ENCODE measurements at regions not wholly inside any gene's neighbourhood (a gene's known extent, or its start where the extent isn't known, plus 50 kb on each side); places are given as distances from the start of the nearest gene placed in this dataset.

DNA sequence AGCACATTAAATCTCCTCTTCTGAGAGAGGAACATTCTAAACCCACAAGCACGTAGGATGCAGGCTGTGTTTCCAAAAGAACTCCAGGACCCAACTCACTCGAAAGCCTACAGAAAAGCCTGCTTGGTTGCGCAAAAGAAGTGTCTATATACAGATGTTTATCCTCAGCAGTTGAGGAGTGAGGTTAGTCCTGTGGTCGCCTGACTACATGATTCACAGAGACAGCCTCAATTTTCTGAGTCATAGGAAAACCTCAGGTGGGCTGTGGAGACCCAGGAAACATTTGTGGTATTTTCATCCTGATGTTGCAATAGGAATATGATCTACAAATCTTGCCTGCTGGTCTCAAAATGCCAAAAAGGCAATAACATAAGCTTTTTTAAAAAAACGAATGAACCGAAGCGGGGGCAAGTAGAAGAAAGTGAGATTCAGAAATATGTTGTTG is 183.8 kb upstream of the THRB start:
- H3K27ac ChIP-seq (ENCODE audit: extremely low read depth, low read depth, low read length) = no peak overlapping the region
- no peaks in the 10 kb centered on the region for H3K36me3 ChIP-seq (ENCODE audit: control insufficient read depth in 2 of 2, insufficient read depth in 1 of 2, low read length in 2 of 2)
- no peaks in the 10 kb centered on the region for H3K4me1 ChIP-seq (ENCODE audit: control insufficient read depth, insufficient read depth, low read length)
- POLR2A ChIA-PET = no interaction called here
- TF ChIP-seq ZNF138 (tag by site-specific recombination; IDR thresholded peaks at IDR 0.05; ENCODE audit: borderline replicate concordance) (no peak), ZNF211 (tag by site-specific recombination; IDR thresholded peaks at IDR 0.05; ENCODE audit: low read depth) (no peak), ZNF549 (tag by site-specific recombination; IDR thresholded peaks at IDR 0.05) (peak; percentile 33; the same call in 1 of the 2 replicates), ZNF10 (tag by site-specific recombination; IDR thresholded peaks at IDR 0.05) (0 out of 2 replicates have a peak, but pooled peaks have one; percentile 39), ZNF629 (tag by site-specific recombination; IDR thresholded peaks at IDR 0.05) (no peak), ZNF623 (tag by site-specific recombination; IDR thresholded peaks at IDR 0.05) (0 out of 2 replicates have a peak, but pooled peaks have one; percentile 24), MZF1 (tag by site-specific recombination; IDR thresholded peaks at IDR 0.05; ENCODE audit: borderline replicate concordance) (peak; percentile 70; the same call in 1 of the 2 replicates), ZNF621 (tag by site-specific recombination; IDR thresholded peaks at IDR 0.05) (no peak)
- TF ChIP-seq, protein P1, sequence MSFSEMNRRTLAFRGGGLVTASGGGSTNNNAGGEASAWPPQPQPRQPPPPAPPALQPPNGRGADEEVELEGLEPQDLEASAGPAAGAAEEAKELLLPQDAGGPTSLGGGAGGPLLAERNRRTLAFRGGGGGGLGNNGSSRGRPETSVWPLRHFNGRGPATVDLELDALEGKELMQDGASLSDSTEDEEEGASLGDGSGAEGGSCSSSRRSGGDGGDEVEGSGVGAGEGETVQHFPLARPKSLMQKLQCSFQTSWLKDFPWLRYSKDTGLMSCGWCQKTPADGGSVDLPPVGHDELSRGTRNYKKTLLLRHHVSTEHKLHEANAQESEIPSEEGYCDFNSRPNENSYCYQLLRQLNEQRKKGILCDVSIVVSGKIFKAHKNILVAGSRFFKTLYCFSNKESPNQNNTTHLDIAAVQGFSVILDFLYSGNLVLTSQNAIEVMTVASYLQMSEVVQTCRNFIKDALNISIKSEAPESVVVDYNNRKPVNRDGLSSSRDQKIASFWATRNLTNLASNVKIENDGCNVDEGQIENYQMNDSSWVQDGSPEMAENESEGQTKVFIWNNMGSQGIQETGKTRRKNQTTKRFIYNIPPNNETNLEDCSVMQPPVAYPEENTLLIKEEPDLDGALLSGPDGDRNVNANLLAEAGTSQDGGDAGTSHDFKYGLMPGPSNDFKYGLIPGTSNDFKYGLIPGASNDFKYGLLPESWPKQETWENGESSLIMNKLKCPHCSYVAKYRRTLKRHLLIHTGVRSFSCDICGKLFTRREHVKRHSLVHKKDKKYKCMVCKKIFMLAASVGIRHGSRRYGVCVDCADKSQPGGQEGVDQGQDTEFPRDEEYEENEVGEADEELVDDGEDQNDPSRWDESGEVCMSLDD (tag by site-specific recombination; IDR thresholded peaks at IDR 0.05) = no peak
- H3K4me3 ChIP-seq (ENCODE audit: low read depth, low read length) = no peak overlapping the region
- CTCF ChIA-PET = interaction anchor here (0.6 to 1.6 kb wide), 4 partner anchors 38 to 418 kb away, joined by 3 to 5 read pairs (median 3); no protein-coding TSS in a partner anchor
- no peaks in the 10 kb centered on the region for H3K9me3 ChIP-seq (ENCODE audit: control insufficient read depth, insufficient read depth, low read depth, low read length)

DNA sequence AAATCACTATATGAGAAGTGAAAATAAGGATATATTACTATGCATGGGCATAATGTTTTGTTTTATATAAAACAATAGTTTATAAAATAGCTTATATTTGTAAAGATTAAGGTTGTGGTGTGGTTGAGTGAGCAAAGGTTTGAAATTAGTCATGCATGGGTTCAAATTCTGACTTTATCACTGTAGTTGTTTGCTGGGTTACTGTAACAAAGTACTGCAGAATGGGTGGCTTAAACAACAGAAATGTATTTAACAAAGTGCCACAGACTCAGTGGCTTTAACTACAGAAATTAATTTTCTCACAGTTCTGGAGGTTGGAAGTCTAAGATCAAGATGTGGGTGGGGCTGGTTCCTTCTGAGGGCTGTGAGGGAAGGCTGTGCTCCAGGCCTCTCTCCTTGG is 184.8 kb upstream of the THRB start:
- CTCF ChIA-PET = interaction anchor here (0.6 to 2.7 kb wide), 6 partner anchors 8 to 674 kb away, joined by 3 to 11 read pairs (median 4); no protein-coding TSS in a partner anchor
- no peaks in the 10 kb centered on the region for H3K9me3 ChIP-seq (ENCODE audit: control insufficient read depth, insufficient read depth, low read depth, low read length)
- H3K4me1 ChIP-seq (ENCODE audit: control insufficient read depth, insufficient read depth, low read length) = no peaks in the 10 kb centered on the region
- POLR2A ChIA-PET = no interaction called here
- no peak overlapping the region for H3K4me3 ChIP-seq (ENCODE audit: low read depth, low read length)
- no peak overlapping the region for H3K27ac ChIP-seq (ENCODE audit: extremely low read depth, low read depth, low read length)
- no peaks in the 10 kb centered on the region for H3K36me3 ChIP-seq (ENCODE audit: control insufficient read depth in 2 of 2, insufficient read depth in 1 of 2, low read length in 2 of 2)
- TF ChIP-seq, protein P2, sequence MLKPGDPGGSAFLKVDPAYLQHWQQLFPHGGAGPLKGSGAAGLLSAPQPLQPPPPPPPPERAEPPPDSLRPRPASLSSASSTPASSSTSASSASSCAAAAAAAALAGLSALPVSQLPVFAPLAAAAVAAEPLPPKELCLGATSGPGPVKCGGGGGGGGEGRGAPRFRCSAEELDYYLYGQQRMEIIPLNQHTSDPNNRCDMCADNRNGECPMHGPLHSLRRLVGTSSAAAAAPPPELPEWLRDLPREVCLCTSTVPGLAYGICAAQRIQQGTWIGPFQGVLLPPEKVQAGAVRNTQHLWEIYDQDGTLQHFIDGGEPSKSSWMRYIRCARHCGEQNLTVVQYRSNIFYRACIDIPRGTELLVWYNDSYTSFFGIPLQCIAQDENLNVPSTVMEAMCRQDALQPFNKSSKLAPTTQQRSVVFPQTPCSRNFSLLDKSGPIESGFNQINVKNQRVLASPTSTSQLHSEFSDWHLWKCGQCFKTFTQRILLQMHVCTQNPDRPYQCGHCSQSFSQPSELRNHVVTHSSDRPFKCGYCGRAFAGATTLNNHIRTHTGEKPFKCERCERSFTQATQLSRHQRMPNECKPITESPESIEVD (tag by site-specific recombination; IDR thresholded peaks at IDR 0.05) = no peak
- TF ChIP-seq, protein P3, sequence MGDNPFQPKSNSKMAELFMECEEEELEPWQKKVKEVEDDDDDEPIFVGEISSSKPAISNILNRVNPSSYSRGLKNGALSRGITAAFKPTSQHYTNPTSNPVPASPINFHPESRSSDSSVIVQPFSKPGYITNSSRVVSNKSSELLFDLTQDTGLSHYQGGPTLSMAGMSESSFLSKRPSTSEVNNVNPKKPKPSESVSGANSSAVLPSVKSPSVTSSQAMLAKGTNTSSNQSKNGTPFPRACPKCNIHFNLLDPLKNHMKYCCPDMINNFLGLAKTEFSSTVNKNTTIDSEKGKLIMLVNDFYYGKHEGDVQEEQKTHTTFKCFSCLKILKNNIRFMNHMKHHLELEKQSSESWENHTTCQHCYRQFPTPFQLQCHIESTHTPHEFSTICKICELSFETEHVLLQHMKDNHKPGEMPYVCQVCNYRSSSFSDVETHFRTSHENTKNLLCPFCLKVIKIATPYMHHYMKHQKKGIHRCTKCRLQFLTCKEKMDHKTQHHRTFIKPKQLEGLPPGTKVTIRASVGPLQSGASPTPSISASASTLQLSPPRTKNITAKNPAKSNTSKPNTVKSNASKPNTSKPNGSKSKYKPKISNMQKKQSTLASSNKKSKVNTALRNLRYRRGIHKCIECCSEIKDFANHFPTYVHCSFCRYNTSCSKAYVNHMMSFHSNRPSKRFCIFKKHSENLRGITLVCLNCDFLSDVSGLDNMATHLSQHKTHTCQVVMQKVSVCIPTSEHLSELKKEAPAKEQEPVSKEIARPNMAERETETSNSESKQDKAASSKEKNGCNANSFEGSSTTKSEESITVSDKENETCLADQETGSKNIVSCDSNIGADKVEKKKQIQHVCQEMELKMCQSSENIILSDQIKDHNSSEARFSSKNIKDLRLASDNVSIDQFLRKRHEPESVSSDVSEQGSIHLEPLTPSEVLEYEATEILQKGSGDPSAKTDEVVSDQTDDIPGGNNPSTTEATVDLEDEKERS (tag by site-specific recombination; IDR thresholded peaks at IDR 0.05) = no peak
- TF ChIP-seq ZNF558 (tag by site-specific recombination; IDR thresholded peaks at IDR 0.05) (no peak), ZFHX2 (tag by site-specific recombination; conservative IDR thresholded peaks at IDR 0.05) (no peak), ZXDB (tag by site-specific recombination; IDR thresholded peaks at IDR 0.05) (no peak), ZNF423 (tag by site-specific recombination; IDR thresholded peaks at IDR 0.05) (no peak), ZNF112 (tag by site-specific recombination; IDR thresholded peaks at IDR 0.05) (no peak), ZNF175 (tag by site-specific recombination; IDR thresholded peaks at IDR 0.05) (no peak), ZNF510 (tag by site-specific recombination; IDR thresholded peaks at IDR 0.05; ENCODE audit: insufficient replicate concordance) (no peak), ZNF544 (tag by site-specific recombination; IDR thresholded peaks at IDR 0.05) (no peak), ZNF138 (tag by site-specific recombination; IDR thresholded peaks at IDR 0.05; ENCODE audit: borderline replicate concordance) (no peak)
- TF ChIP-seq, protein P4, sequence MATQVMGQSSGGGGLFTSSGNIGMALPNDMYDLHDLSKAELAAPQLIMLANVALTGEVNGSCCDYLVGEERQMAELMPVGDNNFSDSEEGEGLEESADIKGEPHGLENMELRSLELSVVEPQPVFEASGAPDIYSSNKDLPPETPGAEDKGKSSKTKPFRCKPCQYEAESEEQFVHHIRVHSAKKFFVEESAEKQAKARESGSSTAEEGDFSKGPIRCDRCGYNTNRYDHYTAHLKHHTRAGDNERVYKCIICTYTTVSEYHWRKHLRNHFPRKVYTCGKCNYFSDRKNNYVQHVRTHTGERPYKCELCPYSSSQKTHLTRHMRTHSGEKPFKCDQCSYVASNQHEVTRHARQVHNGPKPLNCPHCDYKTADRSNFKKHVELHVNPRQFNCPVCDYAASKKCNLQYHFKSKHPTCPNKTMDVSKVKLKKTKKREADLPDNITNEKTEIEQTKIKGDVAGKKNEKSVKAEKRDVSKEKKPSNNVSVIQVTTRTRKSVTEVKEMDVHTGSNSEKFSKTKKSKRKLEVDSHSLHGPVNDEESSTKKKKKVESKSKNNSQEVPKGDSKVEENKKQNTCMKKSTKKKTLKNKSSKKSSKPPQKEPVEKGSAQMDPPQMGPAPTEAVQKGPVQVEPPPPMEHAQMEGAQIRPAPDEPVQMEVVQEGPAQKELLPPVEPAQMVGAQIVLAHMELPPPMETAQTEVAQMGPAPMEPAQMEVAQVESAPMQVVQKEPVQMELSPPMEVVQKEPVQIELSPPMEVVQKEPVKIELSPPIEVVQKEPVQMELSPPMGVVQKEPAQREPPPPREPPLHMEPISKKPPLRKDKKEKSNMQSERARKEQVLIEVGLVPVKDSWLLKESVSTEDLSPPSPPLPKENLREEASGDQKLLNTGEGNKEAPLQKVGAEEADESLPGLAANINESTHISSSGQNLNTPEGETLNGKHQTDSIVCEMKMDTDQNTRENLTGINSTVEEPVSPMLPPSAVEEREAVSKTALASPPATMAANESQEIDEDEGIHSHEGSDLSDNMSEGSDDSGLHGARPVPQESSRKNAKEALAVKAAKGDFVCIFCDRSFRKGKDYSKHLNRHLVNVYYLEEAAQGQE (tag by site-specific recombination; IDR thresholded peaks at IDR 0.05) = no peak
- TF ChIP-seq, protein P5, sequence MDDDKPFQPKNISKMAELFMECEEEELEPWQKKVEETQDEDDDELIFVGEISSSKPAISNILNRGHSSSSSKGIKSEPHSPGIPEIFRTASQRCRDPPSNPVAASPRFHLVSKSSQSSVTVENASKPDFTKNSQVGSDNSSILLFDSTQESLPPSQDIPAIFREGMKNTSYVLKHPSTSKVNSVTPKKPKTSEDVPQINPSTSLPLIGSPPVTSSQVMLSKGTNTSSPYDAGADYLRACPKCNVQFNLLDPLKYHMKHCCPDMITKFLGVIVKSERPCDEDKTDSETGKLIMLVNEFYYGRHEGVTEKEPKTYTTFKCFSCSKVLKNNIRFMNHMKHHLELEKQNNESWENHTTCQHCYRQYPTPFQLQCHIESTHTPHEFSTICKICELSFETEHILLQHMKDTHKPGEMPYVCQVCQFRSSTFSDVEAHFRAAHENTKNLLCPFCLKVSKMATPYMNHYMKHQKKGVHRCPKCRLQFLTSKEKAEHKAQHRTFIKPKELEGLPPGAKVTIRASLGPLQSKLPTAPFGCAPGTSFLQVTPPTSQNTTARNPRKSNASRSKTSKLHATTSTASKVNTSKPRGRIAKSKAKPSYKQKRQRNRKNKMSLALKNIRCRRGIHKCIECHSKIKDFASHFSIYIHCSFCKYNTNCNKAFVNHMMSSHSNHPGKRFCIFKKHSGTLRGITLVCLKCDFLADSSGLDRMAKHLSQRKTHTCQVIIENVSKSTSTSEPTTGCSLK (tag by site-specific recombination; IDR thresholded peaks at IDR 0.05) = no peak

All from HEK293 (cell line).